ENCODE measurements at regions not wholly inside any gene's neighbourhood (a gene's known extent, or its start where the extent isn't known, plus 50 kb on each side); places are given as distances from the start of the nearest gene placed in this dataset.

GRCh38 chr11:70646272-70647049 is 248.1 kb downstream of the CTTN start:
- Mint-ChIP-seq H3K27me3 (ENCODE audit: low read depth in 2 of 2) (peaks cover 14 to 17% of the 10 kb centered on the region in 2 donors), H3K4me3 (no peak overlapping the region), H3K4me1 (no peaks in the 10 kb centered on the region), H3K27ac (no peak overlapping the region), H3K9me3 (no peaks in the 10 kb centered on the region), H3K36me3 (no peaks in the 10 kb centered on the region)
- Histone ChIP-seq H3K36me3 (ENCODE audit: control insufficient read depth, insufficient read depth, low read length) (no peaks in the 10 kb centered on the region), H3K4me1 (ENCODE audit: control insufficient read depth, insufficient read depth, low read length) (no peaks in the 10 kb centered on the region), H3K4me3 (ENCODE audit: low read length) (no peak overlapping the region), H3K27ac (ENCODE audit: low read length) (no peak overlapping the region), H3K27me3 (ENCODE audit: control insufficient read depth, insufficient read depth, low read length) (no peaks in the 10 kb centered on the region), H3K9me3 (ENCODE audit: control insufficient read depth, insufficient read depth, low read length) (no peaks in the 10 kb centered on the region)
- WGBS (ENCODE audit: insufficient coverage) = 81% methylated on average over 5 of the region's 6 CpGs
- no peak for ATAC-seq
- intact Hi-C loops (cut with micrococcal nuclease) = no loop called here
- no peak for TF ChIP-seq CTCF (IDR thresholded peaks at IDR 0.05)
- DNase-seq = no peak

GRCh38 chr11:70647188-70648166 is 249.1 kb downstream of the CTTN start:
- WGBS (ENCODE audit: insufficient coverage) = 57% methylated on average over 21 of the region's 21 CpGs
- no peaks in the 10 kb centered on the region for H3K9me3 Mint-ChIP-seq
- H3K36me3 Mint-ChIP-seq = no peaks in the 10 kb centered on the region
- no peak overlapping the region for H3K4me3 Mint-ChIP-seq
- intact Hi-C loops (cut with micrococcal nuclease) = no loop called here
- Histone ChIP-seq H3K27ac (ENCODE audit: low read length) (no peak overlapping the region), H3K36me3 (ENCODE audit: control insufficient read depth, insufficient read depth, low read length) (no peaks in the 10 kb centered on the region), H3K4me1 (ENCODE audit: control insufficient read depth, insufficient read depth, low read length) (no peaks in the 10 kb centered on the region), H3K27me3 (ENCODE audit: control insufficient read depth, insufficient read depth, low read length) (no peaks in the 10 kb centered on the region), H3K4me3 (ENCODE audit: low read length) (no peak overlapping the region), H3K9me3 (ENCODE audit: control insufficient read depth, insufficient read depth, low read length) (no peaks in the 10 kb centered on the region)
- TF ChIP-seq CTCF (IDR thresholded peaks at IDR 0.05) = no peak
- H3K4me1 Mint-ChIP-seq = no peaks in the 10 kb centered on the region
- peaks cover 14 to 17% of the 10 kb centered on the region in 2 donors for H3K27me3 Mint-ChIP-seq (ENCODE audit: low read depth in 2 of 2)
- H3K27ac Mint-ChIP-seq = no peak overlapping the region
- ATAC-seq (no peak), DNase-seq (no peak)

GRCh38 chr11:70650075-70650909 is 252.0 kb downstream of the CTTN start:
- DNase-seq = peak in 1 of 2 donors; percentile 48
- Mint-ChIP-seq H3K27ac (no peak overlapping the region), H3K9me3 (no peaks in the 10 kb centered on the region), H3K36me3 (no peaks in the 10 kb centered on the region), H3K4me1 (no peaks in the 10 kb centered on the region), H3K4me3 (no peak overlapping the region), H3K27me3 (ENCODE audit: low read depth in 2 of 2) (peaks cover 10 to 17% of the 10 kb centered on the region in 2 donors)
- no peak for TF ChIP-seq CTCF (IDR thresholded peaks at IDR 0.05)
- peak in 2 of 3 donors; percentile 68 to 71 for ATAC-seq
- 62% methylated on average over 4 of the region's 4 CpGs for WGBS (ENCODE audit: insufficient coverage)
- no peaks in the 10 kb centered on the region for H3K36me3 ChIP-seq (ENCODE audit: control insufficient read depth, insufficient read depth, low read length)
- no peaks in the 10 kb centered on the region for H3K4me1 ChIP-seq (ENCODE audit: control insufficient read depth, insufficient read depth, low read length)
- no peak overlapping the region for H3K4me3 ChIP-seq (ENCODE audit: low read length)
- intact Hi-C loops (cut with micrococcal nuclease) = no loop called here
- no peak overlapping the region for H3K27ac ChIP-seq (ENCODE audit: low read length)
- no peaks in the 10 kb centered on the region for H3K9me3 ChIP-seq (ENCODE audit: control insufficient read depth, insufficient read depth, low read length)
- no peaks in the 10 kb centered on the region for H3K27me3 ChIP-seq (ENCODE audit: control insufficient read depth, insufficient read depth, low read length)
